ENCODE measurements at regions not wholly inside any gene's neighbourhood (a gene's known extent, or its start where the extent isn't known, plus 50 kb on each side); places are given as distances from the start of the nearest gene placed in this dataset.

- Histone ChIP-seq H3K9ac (ENCODE audit: low read length) (no peak overlapping the region), H3K9me3 (ENCODE audit: low read length) (no peaks in the 10 kb centered on the region), H3K36me3 (ENCODE audit: insufficient read depth, low read length) (no peaks in the 10 kb centered on the region; the same call in 1 of the 2 replicates), H3K27me3 (ENCODE audit: insufficient read depth, low read length) (no peaks in the 10 kb centered on the region), H3K4me2 (ENCODE audit: low read length) (no peak overlapping the region), H2AFZ (ENCODE audit: low read length) (no peak overlapping the region), H3K4me1 (ENCODE audit: insufficient read depth, low read length, severe bottlenecking) (peaks cover 3% of the 10 kb centered on the region), H4K20me1 (ENCODE audit: insufficient read depth, low read length) (no peaks in the 10 kb centered on the region), H3K79me2 (ENCODE audit: insufficient read depth, low read length) (no peaks in the 10 kb centered on the region), H3K27ac (ENCODE audit: low read depth, low read length, poor library complexity, severe bottlenecking) (no peak overlapping the region), H3K4me3 (ENCODE audit: low read depth, low read length, poor library complexity, severe bottlenecking) (no peak overlapping the region), H3F3A (ENCODE audit: insufficient read depth, low read length) (no peaks in the 10 kb centered on the region), H3K9me2 (ENCODE audit: low read depth, low read length) (no peaks in the 10 kb centered on the region)
- TF ChIP-seq EZH2 (IDR thresholded peaks at IDR 0.05; ENCODE audit: borderline replicate concordance, low read length), result no peak
- TF ChIP-seq CTCF (IDR thresholded peaks at IDR 0.05; ENCODE audit: low read length), result no peak
Observed at GRCh38 chr18:3356614-3357013, 93.4 kb upstream of the TGIF1 start.

GRCh38 chr18:3357516-3357915 is 92.5 kb upstream of the TGIF1 start:
- H3F3A ChIP-seq (ENCODE audit: insufficient read depth, low read length), result no peaks in the 10 kb centered on the region
- H3K27ac ChIP-seq (ENCODE audit: low read depth, low read length, poor library complexity, severe bottlenecking), result no peak overlapping the region
- no peak overlapping the region for H2AFZ ChIP-seq (ENCODE audit: low read length)
- H3K79me2 ChIP-seq (ENCODE audit: insufficient read depth, low read length), result no peaks in the 10 kb centered on the region
- no peaks in the 10 kb centered on the region for H3K9me2 ChIP-seq (ENCODE audit: low read depth, low read length)
- H3K4me2 ChIP-seq (ENCODE audit: low read length), result no peak overlapping the region
- H3K9me3 ChIP-seq (ENCODE audit: low read length), result no peaks in the 10 kb centered on the region
- no peaks in the 10 kb centered on the region; the same call in 1 of the 2 replicates for H3K36me3 ChIP-seq (ENCODE audit: insufficient read depth, low read length)
- no peaks in the 10 kb centered on the region for H3K27me3 ChIP-seq (ENCODE audit: insufficient read depth, low read length)
- no peak for TF ChIP-seq CTCF (IDR thresholded peaks at IDR 0.05; ENCODE audit: low read length)
- TF ChIP-seq EZH2 (IDR thresholded peaks at IDR 0.05; ENCODE audit: borderline replicate concordance, low read length), result no peak
- H3K4me3 ChIP-seq (ENCODE audit: low read depth, low read length, poor library complexity, severe bottlenecking), result no peak overlapping the region
- peaks cover 4% of the 10 kb centered on the region for H3K4me1 ChIP-seq (ENCODE audit: insufficient read depth, low read length, severe bottlenecking)
- no peaks in the 10 kb centered on the region for H4K20me1 ChIP-seq (ENCODE audit: insufficient read depth, low read length)
- no peak overlapping the region for H3K9ac ChIP-seq (ENCODE audit: low read length)

- no peak for TF ChIP-seq EZH2 (IDR thresholded peaks at IDR 0.05; ENCODE audit: borderline replicate concordance, low read length)
- no peak for TF ChIP-seq CTCF (IDR thresholded peaks at IDR 0.05; ENCODE audit: low read length)
- no peak overlapping the region for H2AFZ ChIP-seq (ENCODE audit: low read length)
- H3K9ac ChIP-seq (ENCODE audit: low read length), result no peak overlapping the region
Observed at GRCh38 chr18:3358310-3358709, 91.7 kb upstream of the TGIF1 start.

More at GRCh38 chr18:3358310-3358709, 91.7 kb upstream of the TGIF1 start:
- no peak overlapping the region for H3K4me3 ChIP-seq (ENCODE audit: low read depth, low read length, poor library complexity, severe bottlenecking)
- H3K27me3 ChIP-seq (ENCODE audit: insufficient read depth, low read length), result no peaks in the 10 kb centered on the region
- no peaks in the 10 kb centered on the region for H3K9me2 ChIP-seq (ENCODE audit: low read depth, low read length)
- H3F3A ChIP-seq (ENCODE audit: insufficient read depth, low read length), result no peaks in the 10 kb centered on the region
- H3K9me3 ChIP-seq (ENCODE audit: low read length), result no peaks in the 10 kb centered on the region
- no peaks in the 10 kb centered on the region for H3K79me2 ChIP-seq (ENCODE audit: insufficient read depth, low read length)
- no peak overlapping the region for H3K4me2 ChIP-seq (ENCODE audit: low read length)
- no peak overlapping the region for H3K27ac ChIP-seq (ENCODE audit: low read depth, low read length, poor library complexity, severe bottlenecking)
- H3K36me3 ChIP-seq (ENCODE audit: insufficient read depth, low read length), result no peaks in the 10 kb centered on the region; the same call in 1 of the 2 replicates
- no peaks in the 10 kb centered on the region for H4K20me1 ChIP-seq (ENCODE audit: insufficient read depth, low read length)
- H3K4me1 ChIP-seq (ENCODE audit: insufficient read depth, low read length, severe bottlenecking), result peaks cover 4% of the 10 kb centered on the region

Measured in OCI-LY1 (cell line).